ENCODE measurements at regions not wholly inside any gene's neighbourhood (a gene's known extent, or its start where the extent isn't known, plus 50 kb on each side); places are given as distances from the start of the nearest gene placed in this dataset.
"Not testable (repeated sequence)": the region's sequence is repeated elsewhere in the genome, so short reads cannot be mapped to it uniquely, and the experiment has no call there.

DNA sequence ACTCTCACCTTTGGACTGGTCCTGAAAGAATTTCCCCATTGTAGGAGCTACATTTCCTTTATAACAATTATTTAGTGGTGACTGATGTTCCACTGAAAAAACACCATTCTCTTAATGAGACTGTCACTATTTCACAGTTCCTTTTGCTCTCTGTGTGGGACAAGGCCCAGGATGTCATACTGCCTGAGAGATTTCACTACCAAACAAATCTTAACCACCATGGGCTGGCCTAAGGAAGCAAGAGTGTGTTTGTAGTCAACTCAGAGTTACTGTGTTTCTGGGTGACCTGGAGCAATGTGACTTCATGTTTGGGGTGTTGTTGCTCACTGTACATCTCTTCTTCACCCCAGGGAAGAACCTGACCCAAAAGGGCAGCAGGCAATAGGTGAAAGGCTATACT, 50.1 kb upstream of the ZNF608 start:
- DNase-seq = no peak

DNA sequence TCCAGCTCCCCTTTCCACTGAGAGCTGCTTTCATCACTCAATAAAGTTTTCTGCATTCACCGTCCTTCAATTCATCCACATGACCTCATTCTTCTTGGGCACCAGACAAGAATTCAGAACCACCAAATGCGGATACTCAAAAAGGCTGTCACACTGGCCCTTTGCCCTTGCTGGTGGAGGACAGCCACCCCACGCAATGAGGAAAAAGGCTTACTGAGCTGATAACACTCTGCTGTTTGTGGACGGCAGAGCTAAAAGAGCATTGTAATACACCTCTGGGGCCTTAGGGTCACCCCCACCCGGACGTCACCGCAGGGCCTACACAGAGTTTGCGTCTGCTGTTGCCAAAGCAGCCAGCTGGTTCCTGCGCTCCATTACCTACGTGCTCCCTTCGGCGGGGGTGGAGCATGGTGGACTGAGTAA, 51.2 kb upstream of the ZNF608 start:
- no peak for DNase-seq

GRCh38 chr5:124798890-124799289, 52.5 kb upstream of the ZNF608 start:
- no peak for DNase-seq

DNA sequence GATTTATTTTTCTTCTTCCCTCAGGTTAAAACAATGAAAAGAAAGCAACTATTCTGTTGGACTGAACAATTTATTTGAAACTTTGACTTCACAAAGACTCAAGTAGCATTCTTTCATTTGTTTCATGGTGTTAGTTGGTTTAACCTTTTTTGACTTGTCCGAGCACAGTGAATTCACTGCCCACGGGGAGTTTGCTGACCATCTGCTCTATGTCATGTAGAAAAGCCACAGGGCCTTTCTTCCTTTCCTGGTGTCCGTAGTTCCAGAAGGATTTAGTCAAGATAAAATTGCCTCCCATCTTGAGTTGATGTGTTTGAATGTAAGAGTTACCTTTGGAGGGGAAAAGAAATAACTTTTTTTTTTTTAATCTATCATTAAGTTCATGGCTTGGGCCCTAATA, 55.1 kb upstream of the ZNF608 start:
- DNase-seq = no peak

- no peak for DNase-seq
Observed at GRCh38 chr5:124803617-124804323, 57.3 kb upstream of the ZNF608 start.

DNA sequence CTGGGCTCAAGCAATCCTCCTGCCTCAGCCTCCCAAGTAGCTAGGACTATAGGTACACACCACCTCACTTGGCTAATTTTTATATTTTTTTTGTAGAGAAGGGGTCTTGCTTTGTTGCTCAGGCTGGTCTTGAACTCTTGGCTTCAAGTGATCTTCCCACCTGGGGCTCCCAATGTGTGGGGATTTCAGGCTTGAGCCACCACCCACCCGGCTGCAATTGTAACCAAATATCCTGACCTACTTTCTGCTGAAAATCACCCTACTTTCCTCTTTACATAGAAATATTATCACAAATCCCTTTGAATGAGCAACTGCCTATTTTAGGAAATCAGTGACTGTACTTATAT, 59.6 kb upstream of the ZNF608 start:
- no peak for DNase-seq

DNA sequence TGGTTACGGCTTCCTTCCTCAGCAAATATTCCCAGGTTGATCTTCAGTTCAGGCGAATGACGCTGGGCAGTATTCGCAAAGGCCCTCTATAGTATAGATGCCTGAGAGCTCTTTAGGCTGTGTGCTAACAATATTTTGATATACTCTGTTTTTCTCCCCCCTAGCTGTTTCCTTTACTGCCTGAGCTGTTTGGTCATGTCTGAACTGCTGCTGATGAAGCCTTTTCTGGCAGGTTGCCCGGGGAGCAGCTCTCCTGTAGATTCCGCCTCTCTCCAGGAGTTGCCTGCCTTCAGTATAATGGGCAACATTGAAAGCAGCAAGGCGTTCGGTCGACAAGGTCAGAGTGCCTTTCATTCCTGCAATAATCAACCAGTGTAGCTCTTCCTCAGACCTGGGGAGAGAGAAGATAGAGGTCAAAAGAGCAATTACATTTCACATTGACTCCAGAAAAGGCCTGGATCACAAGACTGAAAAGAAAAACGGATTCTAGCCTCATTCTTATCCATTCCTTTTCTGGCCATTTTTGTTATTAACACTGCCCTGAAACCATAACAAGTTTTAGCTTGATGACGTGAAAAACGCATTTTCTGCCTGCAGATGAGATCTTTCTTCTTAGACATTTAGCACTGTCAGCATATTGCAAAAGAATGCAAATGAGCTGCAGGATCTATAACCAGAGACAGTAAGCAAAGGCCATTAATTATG, 60.1 kb upstream of the ZNF608 start:
- peak; percentile 37 to 40 for DNase-seq

GRCh38 chr5:124808842-124809268, 62.4 kb upstream of the ZNF608 start:
- no peak for DNase-seq

- no peak for DNase-seq
Observed at GRCh38 chr5:124810396-124811006, 64.1 kb upstream of the ZNF608 start.

DNA sequence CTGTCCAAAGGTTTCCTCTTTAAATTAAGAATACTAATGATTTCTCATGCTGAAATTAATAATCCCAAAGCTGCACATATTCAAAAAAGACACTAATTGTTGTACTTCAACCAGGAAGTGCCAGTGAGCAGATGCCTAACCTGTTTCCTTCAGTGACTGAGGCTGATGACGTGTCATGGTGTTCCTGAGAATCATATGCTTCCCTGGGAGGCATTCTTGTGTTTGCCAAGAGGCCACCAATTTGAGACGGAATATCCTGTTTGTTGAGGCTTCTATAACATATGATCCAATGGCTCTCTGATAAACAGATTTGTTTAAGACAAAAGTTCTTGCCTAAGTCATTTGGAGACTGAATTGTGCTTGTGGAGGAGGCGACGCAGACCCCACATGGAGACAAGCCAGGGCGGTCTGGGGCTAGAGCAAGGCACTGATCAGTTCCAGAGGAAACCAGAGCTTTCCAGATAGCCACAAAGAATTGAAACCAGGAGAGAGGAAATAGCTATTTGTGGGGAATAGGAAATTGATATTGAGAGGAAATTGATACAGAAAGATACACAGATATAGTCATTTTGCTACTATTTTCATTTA, 66.4 kb upstream of the ZNF608 start:
- no peak for DNase-seq

DNA sequence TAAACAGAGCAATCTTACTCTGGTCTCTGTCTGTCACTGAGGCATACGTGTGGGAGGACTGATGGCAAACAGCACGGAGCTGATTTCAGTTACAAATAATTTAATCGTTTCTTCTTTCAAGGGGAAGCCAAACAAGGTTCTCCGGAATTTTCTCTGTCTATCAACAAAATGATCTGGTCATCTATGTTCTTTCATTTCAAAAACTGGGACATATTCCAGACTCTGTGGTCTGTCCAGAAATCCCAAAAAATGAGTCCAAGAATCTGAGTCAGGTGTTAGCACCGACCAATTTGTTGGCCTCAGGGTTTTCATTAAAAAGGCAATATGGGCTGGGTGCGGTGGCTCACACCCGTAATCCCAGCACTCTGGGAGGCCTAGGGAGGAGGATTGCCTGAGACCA, 69.9 kb upstream of the ZNF608 start:
- no peak for DNase-seq

DNA sequence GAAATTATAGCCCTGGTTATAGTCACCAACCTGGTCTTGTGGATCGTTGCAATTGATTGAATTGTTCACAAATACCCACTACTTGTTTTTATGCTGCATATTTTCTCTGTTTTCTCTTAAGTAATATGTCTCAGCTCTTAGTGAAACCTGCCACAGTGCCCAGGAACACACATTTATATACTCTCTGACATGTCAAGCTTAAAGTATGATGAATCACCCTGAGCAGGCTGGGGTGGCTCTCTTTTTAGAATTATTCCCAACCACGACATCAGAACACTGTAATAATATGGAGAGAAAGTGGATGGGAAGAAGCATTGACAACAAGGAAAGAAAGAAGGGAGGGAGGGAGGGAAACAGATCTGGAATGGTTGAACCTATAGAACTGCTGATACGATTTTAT, 72.8 kb upstream of the ZNF608 start:
- DNase-seq = no peak

DNA sequence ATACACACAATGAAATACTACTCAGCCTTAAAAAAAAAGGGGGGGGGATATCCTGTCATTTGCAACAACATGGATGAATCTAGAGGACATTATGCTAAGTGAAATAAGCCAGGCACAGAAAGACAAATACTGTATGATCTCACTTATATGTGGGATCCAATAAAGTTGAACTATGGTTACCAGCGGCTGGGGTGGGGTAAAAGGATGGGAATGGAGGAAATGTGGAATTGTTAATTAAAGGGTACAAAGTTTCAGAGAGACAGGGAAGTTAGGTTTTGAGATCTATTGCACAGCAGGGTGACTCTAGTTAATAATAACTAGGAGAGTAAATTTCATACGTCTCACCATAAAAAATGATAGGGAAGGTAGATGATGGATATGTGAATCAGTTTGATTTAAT, 76.2 kb upstream of the ZNF608 start:
- no peak for DNase-seq

GRCh38 chr5:124823380-124823779, 76.9 kb upstream of the ZNF608 start:
- DNase-seq = no peak

DNA sequence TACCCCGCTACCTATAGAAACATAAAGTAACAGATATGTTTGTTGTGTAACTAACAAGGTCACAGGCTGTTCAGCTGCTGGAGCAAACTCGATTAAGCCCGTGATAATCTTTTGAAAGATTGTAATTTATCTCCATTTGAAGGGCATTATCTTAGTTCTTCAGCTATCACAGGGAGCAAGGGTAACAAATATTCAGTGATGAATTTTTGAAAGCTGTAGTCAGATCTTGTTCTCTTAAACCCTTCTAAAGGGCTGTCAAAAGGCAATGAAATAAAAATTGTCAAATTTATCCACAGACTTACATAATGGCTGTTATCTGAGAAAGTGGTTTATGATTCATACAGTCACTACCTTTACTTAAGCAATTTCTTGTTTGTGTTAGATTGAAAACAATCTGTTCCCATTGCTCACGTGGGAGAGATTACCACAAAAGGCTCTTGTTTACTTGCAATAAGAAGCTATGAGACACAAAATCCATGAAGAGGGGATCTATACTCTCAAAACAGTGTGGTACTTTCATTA, 78.3 kb upstream of the ZNF608 start:
- DNase-seq = peak in 1 of 2 experiments; percentile 41

- no peak for DNase-seq
Observed at GRCh38 chr5:124825250-124825982, 79.0 kb upstream of the ZNF608 start.

DNA sequence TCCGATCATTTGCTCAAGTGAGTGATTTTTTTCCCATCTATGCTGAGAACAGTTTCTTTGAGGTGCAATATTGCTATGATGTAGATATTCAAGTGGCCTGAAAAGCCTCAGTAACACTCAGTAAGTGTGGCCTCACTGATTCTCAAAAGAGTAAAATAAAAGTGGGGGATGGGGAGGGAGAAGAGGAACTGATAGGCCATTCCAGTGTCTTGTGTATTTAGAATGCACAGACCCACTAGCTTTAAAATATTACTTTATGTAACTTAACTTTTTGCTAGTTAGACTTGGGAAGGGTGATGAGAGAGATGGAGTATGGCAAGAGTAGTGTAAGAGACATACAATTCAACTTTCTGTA, 79.5 kb upstream of the ZNF608 start:
- no peak for DNase-seq

DNA sequence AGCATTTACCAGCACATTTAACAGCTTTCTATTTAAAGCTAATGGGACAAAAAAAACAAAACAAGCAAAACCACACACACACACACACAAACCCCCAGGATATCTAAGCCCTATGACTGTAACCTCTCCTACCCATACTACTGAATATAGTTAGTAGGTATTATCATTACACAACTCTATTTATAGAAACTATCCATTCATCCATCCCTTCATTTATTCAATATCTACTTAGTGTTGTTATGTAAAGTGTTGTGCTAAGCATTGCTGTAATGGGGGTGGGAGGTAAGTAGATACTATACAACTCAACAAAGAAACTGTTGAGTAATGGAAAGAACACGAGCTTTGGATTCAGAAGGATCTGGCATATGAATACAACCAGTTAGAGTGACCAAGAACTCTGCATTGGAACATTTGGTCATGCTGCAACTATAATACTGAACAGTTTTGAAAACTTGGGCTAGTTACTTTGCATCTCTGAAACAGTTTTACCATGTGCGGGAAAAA, 82.3 kb upstream of the ZNF608 start:
- DNase-seq = no peak

GRCh38 chr5:124831687-124832240, 85.3 kb upstream of the ZNF608 start:
- no peak for DNase-seq

DNA sequence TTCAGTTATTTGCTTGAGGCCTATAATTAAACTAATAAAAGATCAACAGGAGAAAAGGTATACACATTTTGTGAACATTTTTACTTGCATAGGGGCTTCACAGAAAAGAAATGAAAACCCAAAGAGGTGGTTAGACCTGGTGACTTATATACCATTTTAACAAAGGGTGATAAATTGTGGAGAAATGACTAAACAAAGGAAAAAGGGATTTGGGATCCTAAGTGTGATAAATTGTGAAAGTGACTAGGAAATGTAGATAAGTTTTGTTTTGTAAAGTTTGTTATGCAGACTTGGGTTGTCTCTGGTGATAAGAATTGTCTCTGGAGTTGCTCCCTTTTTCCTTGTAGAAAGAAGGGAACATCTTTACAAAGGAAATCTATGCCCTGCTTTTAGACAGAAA, 86.1 kb upstream of the ZNF608 start:
- no peak for DNase-seq

- DNase-seq = not testable (repeated sequence)
Observed at GRCh38 chr5:124836314-124836713, 89.9 kb upstream of the ZNF608 start.

DNA sequence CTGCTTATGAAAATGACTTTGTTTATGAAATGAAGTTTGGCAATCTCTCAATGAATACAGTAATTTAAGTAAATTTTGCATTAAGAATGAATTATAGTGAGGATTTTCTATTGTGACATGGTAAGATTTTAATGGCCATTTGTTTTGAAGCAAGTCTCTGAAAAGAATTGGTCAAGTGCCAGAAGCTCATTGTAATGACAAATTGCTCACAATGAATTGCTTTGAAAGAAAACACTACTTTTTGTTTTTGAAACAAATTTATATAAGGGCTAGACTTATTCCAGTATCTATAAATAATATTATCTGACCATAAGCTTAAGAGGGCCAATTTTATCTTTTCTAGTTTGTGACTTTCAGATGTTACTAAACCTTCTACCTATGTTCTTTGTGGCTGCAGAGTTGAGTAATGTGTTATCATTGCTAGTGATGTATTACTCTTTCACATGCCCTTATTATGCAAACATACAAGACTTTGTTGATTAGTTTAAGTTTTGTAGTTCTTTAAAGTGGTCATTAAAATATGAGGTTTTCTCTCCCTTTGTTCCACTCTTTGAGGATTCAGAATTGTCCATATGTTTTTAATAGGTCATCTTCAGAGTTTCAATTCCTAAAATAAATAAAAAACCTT, 93.0 kb upstream of the ZNF608 start:
- DNase-seq = no peak

Data from NCI-H1930 (cell line).